H9 (cell line): ENCODE measurements at regions not wholly inside any gene's neighbourhood (a gene's known extent, or its start where the extent isn't known, plus 50 kb on each side); places are given as distances from the start of the nearest gene placed in this dataset.

Experiments
- DNase-seq: peaks from one replicate; pipeline ENCODE4 v3.0.0-alpha.2; 2017
- H2AFZ ChIP-seq: one replicate; pipeline ENCODE4 v1.6.1; 2013; ENCODE audit warnings: mild to moderate bottlenecking, low read length, control low read depth, moderate library complexity
- H2AK5ac ChIP-seq: 2 replicates; pipeline ENCODE4 v1.6.1; 2013; ENCODE audit warnings: low read length, control low read depth, mixed read lengths; ENCODE audit not compliant: insufficient read length
- H2BK120ac ChIP-seq: one replicate; pipeline ENCODE4 v1.6.1; 2013; ENCODE audit warnings: low read depth, mild to moderate bottlenecking, low read length, control low read depth, inconsistent platforms; ENCODE audit not compliant: poor library complexity, severe bottlenecking
- H2BK12ac ChIP-seq: 2 replicates; pipeline ENCODE4 v1.6.1; 2013; ENCODE audit warnings: low read length, control low read depth, mixed read lengths, low read depth; ENCODE audit not compliant: insufficient read length
- H2BK15ac ChIP-seq: 2 replicates; pipeline ENCODE4 v1.6.1; 2013; ENCODE audit warnings: low read depth, low read length, control low read depth
- H2BK20ac ChIP-seq: one replicate; pipeline ENCODE4 v1.6.1; 2013; ENCODE audit warnings: low read depth, mild to moderate bottlenecking, low read length, control low read depth, inconsistent platforms; ENCODE audit not compliant: poor library complexity, severe bottlenecking
- H2BK5ac ChIP-seq: 2 replicates; pipeline ENCODE4 v1.6.1; 2013; ENCODE audit warnings: low read length, control low read depth, mixed read lengths; ENCODE audit not compliant: insufficient read length
- H3K14ac ChIP-seq: 2 replicates; pipeline ENCODE4 v1.6.1; 2013; ENCODE audit warnings: low read length, control low read depth; ENCODE audit not compliant: insufficient read depth
- H3K18ac ChIP-seq: 2 replicates; pipeline ENCODE4 v1.6.1; 2013; ENCODE audit warnings: low read depth, mild to moderate bottlenecking, mixed read lengths, low read length, control low read depth; ENCODE audit not compliant: insufficient read length
- H3K23ac ChIP-seq: 2 replicates; pipeline ENCODE4 v1.6.1; 2013; ENCODE audit warnings: low read length, control low read depth, mixed read lengths, low read depth; ENCODE audit not compliant: insufficient read length
- H3K23me2 ChIP-seq: 2 replicates; pipeline ENCODE4 v1.6.1; 2013; ENCODE audit warnings: low read depth, mild to moderate bottlenecking, mixed read lengths, low read length, control low read depth; ENCODE audit not compliant: insufficient read length, poor library complexity, severe bottlenecking
- H3K27ac ChIP-seq: 2 replicates; pipeline ENCODE4 v1.5.1; 2013; ENCODE audit warnings: low read length, control low read depth, mixed read lengths, low read depth; ENCODE audit not compliant: insufficient read length
- H3K27me3 ChIP-seq: 2 replicates; pipeline ENCODE4 v1.6.1; 2013; ENCODE audit warnings: low read length, control low read depth, inconsistent platforms; ENCODE audit not compliant: insufficient read depth
- H3K4ac ChIP-seq: 2 replicates; pipeline ENCODE4 v1.6.1; 2013; ENCODE audit warnings: low read depth, mild to moderate bottlenecking, control low read depth, inconsistent platforms, low read length, moderate library complexity
- H3K4me1 ChIP-seq: 2 replicates; pipeline ENCODE4 v1.6.1; 2013; ENCODE audit warnings: low read length, control low read depth, inconsistent platforms; ENCODE audit not compliant: insufficient read depth
- H3K4me2 ChIP-seq: 2 replicates; pipeline ENCODE4 v1.6.1; 2013; ENCODE audit warnings: low read length, control low read depth, mixed read lengths; ENCODE audit not compliant: insufficient read length, insufficient read depth
- H3K56ac ChIP-seq: 2 replicates; pipeline ENCODE4 v1.6.1; 2013; ENCODE audit warnings: low read depth, mild to moderate bottlenecking, mixed read lengths, low read length, control low read depth; ENCODE audit not compliant: insufficient read length
- H3K79me1 ChIP-seq: 2 replicates; pipeline ENCODE4 v1.6.1; 2013; ENCODE audit warnings: low read depth, mild to moderate bottlenecking, moderate library complexity, low read length, control low read depth, inconsistent platforms; ENCODE audit not compliant: insufficient read depth, poor library complexity, severe bottlenecking
- H3K79me2 ChIP-seq: 2 replicates; pipeline ENCODE4 v1.6.1; 2013; ENCODE audit warnings: low read length, control low read depth, inconsistent platforms; ENCODE audit not compliant: insufficient read depth
- H3K9ac ChIP-seq: 2 replicates; pipeline ENCODE4 v1.6.1; 2013; ENCODE audit warnings: low read length, control low read depth, mixed read lengths; ENCODE audit not compliant: insufficient read length; ENCODE audit errors: extremely low read depth
- H3K9me3 ChIP-seq: one replicate; pipeline ENCODE4 v1.6.1; 2013; ENCODE audit warnings: low read depth, low read length, inconsistent platforms; ENCODE audit not compliant: control insufficient read depth
- H3T11ph ChIP-seq: one replicate; pipeline ENCODE4 v1.6.1; 2013; ENCODE audit warnings: mild to moderate bottlenecking, low read length, control low read depth, inconsistent platforms
- H4K20me1 ChIP-seq: one replicate; pipeline ENCODE4 v1.6.1; 2013; ENCODE audit not compliant: control insufficient read depth, insufficient read length, insufficient read depth
- H4K5ac ChIP-seq: 2 replicates; pipeline ENCODE4 v1.6.1; 2013; ENCODE audit warnings: low read depth, mild to moderate bottlenecking, mixed read lengths, low read length, control low read depth; ENCODE audit not compliant: insufficient read length
- H4K8ac ChIP-seq: replicated peaks from 2 replicates; pipeline ENCODE4 v1.6.1; 2013; ENCODE audit warnings: low read length, control low read depth, mixed read lengths, low read depth; ENCODE audit not compliant: insufficient read length
- H4K91ac ChIP-seq: 2 replicates; pipeline ENCODE4 v1.6.1; 2013; ENCODE audit warnings: low read depth, mild to moderate bottlenecking, moderate library complexity, mixed read lengths, low read length, control low read depth; ENCODE audit not compliant: insufficient read length
- H3K27ac Mint-ChIP-seq, 3 experiments: 2 replicates in 2 of 3; 3 replicates in 1 of 3; pipeline ENCODE4 v1.8.0; 2020 to 2021; ENCODE audit warnings: mixed read lengths in 3 of 3, mild to moderate bottlenecking in 1 of 3, moderate library complexity in 1 of 3
- H3K27me3 Mint-ChIP-seq: 2 replicates; pipeline ENCODE4 v1.8.0; 2021; ENCODE audit warnings: low read depth, mild to moderate bottlenecking, moderate library complexity, mixed read lengths
- H3K36me3 Mint-ChIP-seq, 3 experiments: 2 replicates in 2 of 3; 3 replicates in 1 of 3; pipeline ENCODE4 v1.8.0; 2020 to 2021; ENCODE audit warnings: low read depth in 3 of 3, mixed read lengths in 3 of 3; ENCODE audit not compliant: insufficient read depth in 1 of 3
- H3K4me1 Mint-ChIP-seq, 2 experiments: 2 replicates each; pipeline ENCODE4 v1.8.0; 2020; ENCODE audit warnings: mixed read lengths in 2 of 2
- H3K4me3 Mint-ChIP-seq, 2 experiments: 2 replicates in 1 of 2; 3 replicates in 1 of 2; pipeline ENCODE4 v1.8.0; 2020 to 2021; ENCODE audit warnings: mild to moderate bottlenecking in 2 of 2, mixed read lengths in 2 of 2, moderate library complexity in 1 of 2
- H3K9me3 Mint-ChIP-seq, 2 experiments: 2 replicates in 1 of 2; 3 replicates in 1 of 2; pipeline ENCODE4 v1.8.0; 2020; ENCODE audit warnings: mild to moderate bottlenecking in 2 of 2, mixed read lengths in 2 of 2, moderate library complexity in 1 of 2
- CTCF ChIP-seq: fragments of 200-600 bp; sonication (generic); conservative IDR thresholded peaks from 3 replicates; pipeline ENCODE4 v1.8.0; 2021; ENCODE audit warnings: antibody characterized with exemption, mild to moderate bottlenecking
- WGBS: extraction: QIAGEN DNeasy Blood & Tissue Kit; methylation state at CpG from one replicate; pipeline ENCODE4 v1.1.7; 2013; ENCODE audit warnings: missing lambda C conversion rate, low lambda C conversion rate, mixed read lengths; ENCODE audit not compliant: insufficient read length; ENCODE audit errors: extremely low coverage; 5-methylcytosine and 5-hydroxymethylcytosine counted together

- Histone ChIP-seq H2BK20ac (no peak overlapping the region), H3K79me1 (no peaks in the 10 kb centered on the region), H3K27me3 (no peaks in the 10 kb centered on the region), H2AK5ac (no peak overlapping the region), H2BK5ac (no peak overlapping the region), H3K9ac (no peak overlapping the region), H4K20me1 (no peaks in the 10 kb centered on the region), H4K91ac (no peak overlapping the region), H3K27ac (no peak overlapping the region), H3K56ac (no peak overlapping the region), H3K23ac (no peak overlapping the region), H3K14ac (no peak overlapping the region), H2BK12ac (no peak overlapping the region), H4K5ac (no peak overlapping the region), H3K4me2 (no peak overlapping the region), H2AFZ (no peak overlapping the region), H3K4ac (no peak overlapping the region), H3K23me2 (no peaks in the 10 kb centered on the region), H3K4me1 (no peaks in the 10 kb centered on the region), H3K79me2 (no peaks in the 10 kb centered on the region), H3K18ac (no peak overlapping the region), H4K8ac (no peak overlapping the region), H2BK15ac (no peak overlapping the region), H3T11ph (no peak overlapping the region), H3K9me3 (no peaks in the 10 kb centered on the region), H2BK120ac (no peak overlapping the region)
- Mint-ChIP-seq H3K9me3 (no peaks in the 10 kb centered on the region; a peak in 1 of 5 replicates), H3K36me3 (no peaks in the 10 kb centered on the region), H3K27ac (no peak overlapping the region), H3K4me1 (peaks cover 0 to 3% of the 10 kb centered on the region in 2 experiments; a peak in 1 of 4 replicates), H3K27me3 (no peaks in the 10 kb centered on the region), H3K4me3 (no peak overlapping the region)
- TF ChIP-seq CTCF = peak; percentile 37; the same call in 1 of the 3 replicates
- no CpG with 5 or more reads among the region's 7 CpGs for WGBS
- DNase-seq = peak; percentile 65
Measured at GRCh38 chr18:11322716-11323115, 173.3 kb upstream of the PIEZO2 start.
